ENCODE measurements at regions not wholly inside any gene's neighbourhood (a gene's known extent, or its start where the extent isn't known, plus 50 kb on each side); places are given as distances from the start of the nearest gene placed in this dataset.

DNA sequence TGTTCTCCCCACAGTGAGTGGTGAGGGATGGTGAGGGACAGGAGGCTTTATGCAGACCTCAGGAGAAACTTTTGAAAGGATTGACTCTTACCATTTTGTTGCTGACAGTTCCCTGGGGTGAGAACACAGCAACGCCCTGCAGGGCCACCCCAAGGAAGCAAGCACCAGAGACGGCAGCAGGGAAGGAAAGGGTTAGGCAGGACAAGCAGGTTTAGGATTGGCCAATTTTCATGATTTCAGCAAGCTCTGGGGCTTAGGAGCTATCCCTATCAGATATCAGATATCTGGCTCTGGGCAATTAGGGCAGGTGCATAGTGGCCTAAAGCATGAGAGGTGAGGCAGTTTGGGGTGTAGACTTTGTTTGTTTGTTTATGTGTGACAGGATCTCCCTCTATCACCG is 87.0 kb upstream of the LSM14A start:
- Histone ChIP-seq H3K36me3 (ENCODE audit: insufficient read depth) (no peaks in the 10 kb centered on the region), H3K4me1 (ENCODE audit: insufficient read depth) (peaks cover 33% of the 10 kb centered on the region), H3K4me2 (peak overlapping the region; percentile 36; the same call in 1 of the 2 replicates), H2AFZ (peak overlapping the region; percentile 66; the same call in 1 of the 2 replicates), H3K9me2 (ENCODE audit: insufficient read depth) (peaks cover 3% of the 10 kb centered on the region; the same call in 1 of the 2 replicates), H3K79me2 (replicated peaks; ENCODE audit: insufficient read depth) (no peaks in the 10 kb centered on the region), H4K20me1 (replicated peaks; ENCODE audit: insufficient read depth) (no peaks in the 10 kb centered on the region), H3K4me3 (no peak overlapping the region), H3K27ac (ENCODE audit: low read depth) (peak overlapping the region; percentile 53), H3F3A (replicated peaks; ENCODE audit: low read depth) (peaks cover 9% of the 10 kb centered on the region; the same call in 1 of the 2 replicates), H3K27me3 (ENCODE audit: insufficient read depth) (no peaks in the 10 kb centered on the region)
- Mint-ChIP-seq H3K27ac (peak overlapping the region; percentile 41; the same call in 1 of the 2 replicates), H3K4me1 (peaks cover 30% of the 10 kb centered on the region), H3K4me3 (no peak overlapping the region), H3K27me3 (ENCODE audit: insufficient read depth, low read depth, poor library complexity) (peaks cover 9% of the 10 kb centered on the region), H3K36me3 (ENCODE audit: low read depth) (peaks cover 6% of the 10 kb centered on the region), H3K9me3 (peaks cover 12% of the 10 kb centered on the region; the same call in 2 of the 3 replicates)
- ATAC-seq (peak; percentile 73), DNase-seq (ENCODE audit: low spot score) (no peak)
- TF ChIP-seq ZNF114 (CRISPR knock-in tag; IDR thresholded peaks at IDR 0.05) (no peak), STAT1 (IDR thresholded peaks at IDR 0.05; ENCODE audit: unreplicated experiment) (no peak), ETS1 (IDR thresholded peaks at IDR 0.05) (no peak), NANOG (IDR thresholded peaks at IDR 0.05; ENCODE audit: borderline replicate concordance) (no peak), CREB1 (CRISPR knock-in tag; IDR thresholded peaks at IDR 0.05; ENCODE audit: low read depth) (no peak), EZH2phosphoT487 (IDR thresholded peaks at IDR 0.05; ENCODE audit: unreplicated experiment) (no peak), EZH2 (IDR thresholded peaks at IDR 0.05; ENCODE audit: low read depth, unreplicated experiment) (no peak), POLR2AphosphoS5 (IDR thresholded peaks at IDR 0.05; ENCODE audit: low read depth) (no peak), JUNB (IDR thresholded peaks at IDR 0.05; ENCODE audit: unreplicated experiment) (no peak), CTCF (conservative IDR thresholded peaks at IDR 0.05; ENCODE audit: low read depth in 2 of 2) (no peak), ZNF331 (CRISPR knock-in tag; IDR thresholded peaks at IDR 0.05; ENCODE audit: low read depth) (no peak)
- TF ChIP-seq, protein P1, sequence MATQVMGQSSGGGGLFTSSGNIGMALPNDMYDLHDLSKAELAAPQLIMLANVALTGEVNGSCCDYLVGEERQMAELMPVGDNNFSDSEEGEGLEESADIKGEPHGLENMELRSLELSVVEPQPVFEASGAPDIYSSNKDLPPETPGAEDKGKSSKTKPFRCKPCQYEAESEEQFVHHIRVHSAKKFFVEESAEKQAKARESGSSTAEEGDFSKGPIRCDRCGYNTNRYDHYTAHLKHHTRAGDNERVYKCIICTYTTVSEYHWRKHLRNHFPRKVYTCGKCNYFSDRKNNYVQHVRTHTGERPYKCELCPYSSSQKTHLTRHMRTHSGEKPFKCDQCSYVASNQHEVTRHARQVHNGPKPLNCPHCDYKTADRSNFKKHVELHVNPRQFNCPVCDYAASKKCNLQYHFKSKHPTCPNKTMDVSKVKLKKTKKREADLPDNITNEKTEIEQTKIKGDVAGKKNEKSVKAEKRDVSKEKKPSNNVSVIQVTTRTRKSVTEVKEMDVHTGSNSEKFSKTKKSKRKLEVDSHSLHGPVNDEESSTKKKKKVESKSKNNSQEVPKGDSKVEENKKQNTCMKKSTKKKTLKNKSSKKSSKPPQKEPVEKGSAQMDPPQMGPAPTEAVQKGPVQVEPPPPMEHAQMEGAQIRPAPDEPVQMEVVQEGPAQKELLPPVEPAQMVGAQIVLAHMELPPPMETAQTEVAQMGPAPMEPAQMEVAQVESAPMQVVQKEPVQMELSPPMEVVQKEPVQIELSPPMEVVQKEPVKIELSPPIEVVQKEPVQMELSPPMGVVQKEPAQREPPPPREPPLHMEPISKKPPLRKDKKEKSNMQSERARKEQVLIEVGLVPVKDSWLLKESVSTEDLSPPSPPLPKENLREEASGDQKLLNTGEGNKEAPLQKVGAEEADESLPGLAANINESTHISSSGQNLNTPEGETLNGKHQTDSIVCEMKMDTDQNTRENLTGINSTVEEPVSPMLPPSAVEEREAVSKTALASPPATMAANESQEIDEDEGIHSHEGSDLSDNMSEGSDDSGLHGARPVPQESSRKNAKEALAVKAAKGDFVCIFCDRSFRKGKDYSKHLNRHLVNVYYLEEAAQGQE (IDR thresholded peaks at IDR 0.05; ENCODE audit: unreplicated experiment): no peak
- TF ChIP-seq, protein P2, sequence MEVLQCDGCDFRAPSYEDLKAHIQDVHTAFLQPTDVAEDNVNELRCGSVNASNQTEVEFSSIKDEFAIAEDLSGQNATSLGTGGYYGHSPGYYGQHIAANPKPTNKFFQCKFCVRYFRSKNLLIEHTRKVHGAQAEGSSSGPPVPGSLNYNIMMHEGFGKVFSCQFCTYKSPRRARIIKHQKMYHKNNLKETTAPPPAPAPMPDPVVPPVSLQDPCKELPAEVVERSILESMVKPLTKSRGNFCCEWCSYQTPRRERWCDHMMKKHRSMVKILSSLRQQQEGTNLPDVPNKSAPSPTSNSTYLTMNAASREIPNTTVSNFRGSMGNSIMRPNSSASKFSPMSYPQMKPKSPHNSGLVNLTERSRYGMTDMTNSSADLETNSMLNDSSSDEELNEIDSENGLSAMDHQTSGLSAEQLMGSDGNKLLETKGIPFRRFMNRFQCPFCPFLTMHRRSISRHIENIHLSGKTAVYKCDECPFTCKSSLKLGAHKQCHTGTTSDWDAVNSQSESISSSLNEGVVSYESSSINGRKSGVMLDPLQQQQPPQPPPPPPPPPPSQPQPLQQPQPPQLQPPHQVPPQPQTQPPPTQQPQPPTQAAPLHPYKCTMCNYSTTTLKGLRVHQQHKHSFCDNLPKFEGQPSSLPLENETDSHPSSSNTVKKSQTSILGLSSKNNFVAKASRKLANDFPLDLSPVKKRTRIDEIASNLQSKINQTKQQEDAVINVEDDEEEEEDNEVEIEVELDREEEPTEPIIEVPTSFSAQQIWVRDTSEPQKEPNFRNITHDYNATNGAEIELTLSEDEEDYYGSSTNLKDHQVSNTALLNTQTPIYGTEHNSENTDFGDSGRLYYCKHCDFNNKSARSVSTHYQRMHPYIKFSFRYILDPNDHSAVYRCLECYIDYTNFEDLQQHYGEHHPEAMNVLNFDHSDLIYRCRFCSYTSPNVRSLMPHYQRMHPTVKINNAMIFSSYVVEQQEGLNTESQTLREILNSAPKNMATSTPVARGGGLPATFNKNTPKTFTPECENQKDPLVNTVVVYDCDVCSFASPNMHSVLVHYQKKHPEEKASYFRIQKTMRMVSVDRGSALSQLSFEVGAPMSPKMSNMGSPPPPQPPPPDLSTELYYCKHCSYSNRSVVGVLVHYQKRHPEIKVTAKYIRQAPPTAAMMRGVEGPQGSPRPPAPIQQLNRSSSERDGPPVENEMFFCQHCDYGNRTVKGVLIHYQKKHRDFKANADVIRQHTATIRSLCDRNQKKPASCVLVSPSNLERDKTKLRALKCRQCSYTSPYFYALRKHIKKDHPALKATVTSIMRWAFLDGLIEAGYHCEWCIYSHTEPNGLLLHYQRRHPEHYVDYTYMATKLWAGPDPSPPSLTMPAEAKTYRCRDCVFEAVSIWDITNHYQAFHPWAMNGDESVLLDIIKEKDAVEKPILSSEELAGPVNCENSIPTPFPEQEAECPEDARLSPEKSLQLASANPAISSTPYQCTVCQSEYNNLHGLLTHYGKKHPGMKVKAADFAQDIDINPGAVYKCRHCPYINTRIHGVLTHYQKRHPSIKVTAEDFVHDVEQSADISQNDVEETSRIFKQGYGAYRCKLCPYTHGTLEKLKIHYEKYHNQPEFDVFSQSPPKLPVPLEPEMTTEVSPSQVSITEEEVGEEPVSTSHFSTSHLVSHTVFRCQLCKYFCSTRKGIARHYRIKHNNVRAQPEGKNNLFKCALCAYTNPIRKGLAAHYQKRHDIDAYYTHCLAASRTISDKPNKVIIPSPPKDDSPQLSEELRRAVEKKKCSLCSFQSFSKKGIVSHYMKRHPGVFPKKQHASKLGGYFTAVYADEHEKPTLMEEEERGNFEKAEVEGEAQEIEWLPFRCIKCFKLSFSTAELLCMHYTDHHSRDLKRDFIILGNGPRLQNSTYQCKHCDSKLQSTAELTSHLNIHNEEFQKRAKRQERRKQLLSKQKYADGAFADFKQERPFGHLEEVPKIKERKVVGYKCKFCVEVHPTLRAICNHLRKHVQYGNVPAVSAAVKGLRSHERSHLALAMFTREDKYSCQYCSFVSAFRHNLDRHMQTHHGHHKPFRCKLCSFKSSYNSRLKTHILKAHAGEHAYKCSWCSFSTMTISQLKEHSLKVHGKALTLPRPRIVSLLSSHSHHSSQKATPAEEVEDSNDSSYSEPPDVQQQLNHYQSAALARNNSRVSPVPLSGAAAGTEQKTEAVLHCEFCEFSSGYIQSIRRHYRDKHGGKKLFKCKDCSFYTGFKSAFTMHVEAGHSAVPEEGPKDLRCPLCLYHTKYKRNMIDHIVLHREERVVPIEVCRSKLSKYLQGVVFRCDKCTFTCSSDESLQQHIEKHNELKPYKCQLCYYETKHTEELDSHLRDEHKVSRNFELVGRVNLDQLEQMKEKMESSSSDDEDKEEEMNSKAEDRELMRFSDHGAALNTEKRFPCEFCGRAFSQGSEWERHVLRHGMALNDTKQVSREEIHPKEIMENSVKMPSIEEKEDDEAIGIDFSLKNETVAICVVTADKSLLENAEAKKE (CRISPR knock-in tag; IDR thresholded peaks at IDR 0.05): no peak

Measured in GM23338 (cell line).